Fibroblast of the aortic adventitia (primary cell): ENCODE measurements at regions not wholly inside any gene's neighbourhood (a gene's known extent, or its start where the extent isn't known, plus 50 kb on each side); places are given as distances from the start of the nearest gene placed in this dataset.

Experiments used
- DNase-seq: peaks from one replicate; pipeline ENCODE4 v3.0.0-alpha.2; 2010; ENCODE audit warnings: low read depth
- H3K4me3 ChIP-seq: 2 replicates; pipeline ENCODE4 v1.5.1; 2011; ENCODE audit warnings: low read depth, mild to moderate bottlenecking, control low read depth, low read length, moderate library complexity
- TF ChIP-seq, protein P1 (sequence below): IDR thresholded peaks from 2 replicates; pipeline ENCODE4 v1.5.1; 2011; ENCODE audit warnings: mild to moderate bottlenecking, low read length, control low read depth, inconsistent platforms; ENCODE audit not compliant: insufficient read depth

GRCh38 chr14:71487941-71488340 is 444.3 kb upstream of the RGS6 start:
- TF ChIP-seq, protein P1, sequence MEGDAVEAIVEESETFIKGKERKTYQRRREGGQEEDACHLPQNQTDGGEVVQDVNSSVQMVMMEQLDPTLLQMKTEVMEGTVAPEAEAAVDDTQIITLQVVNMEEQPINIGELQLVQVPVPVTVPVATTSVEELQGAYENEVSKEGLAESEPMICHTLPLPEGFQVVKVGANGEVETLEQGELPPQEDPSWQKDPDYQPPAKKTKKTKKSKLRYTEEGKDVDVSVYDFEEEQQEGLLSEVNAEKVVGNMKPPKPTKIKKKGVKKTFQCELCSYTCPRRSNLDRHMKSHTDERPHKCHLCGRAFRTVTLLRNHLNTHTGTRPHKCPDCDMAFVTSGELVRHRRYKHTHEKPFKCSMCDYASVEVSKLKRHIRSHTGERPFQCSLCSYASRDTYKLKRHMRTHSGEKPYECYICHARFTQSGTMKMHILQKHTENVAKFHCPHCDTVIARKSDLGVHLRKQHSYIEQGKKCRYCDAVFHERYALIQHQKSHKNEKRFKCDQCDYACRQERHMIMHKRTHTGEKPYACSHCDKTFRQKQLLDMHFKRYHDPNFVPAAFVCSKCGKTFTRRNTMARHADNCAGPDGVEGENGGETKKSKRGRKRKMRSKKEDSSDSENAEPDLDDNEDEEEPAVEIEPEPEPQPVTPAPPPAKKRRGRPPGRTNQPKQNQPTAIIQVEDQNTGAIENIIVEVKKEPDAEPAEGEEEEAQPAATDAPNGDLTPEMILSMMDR: no peak
- no peak overlapping the region for H3K4me3 ChIP-seq
- peak; percentile 56 for DNase-seq

DNA sequence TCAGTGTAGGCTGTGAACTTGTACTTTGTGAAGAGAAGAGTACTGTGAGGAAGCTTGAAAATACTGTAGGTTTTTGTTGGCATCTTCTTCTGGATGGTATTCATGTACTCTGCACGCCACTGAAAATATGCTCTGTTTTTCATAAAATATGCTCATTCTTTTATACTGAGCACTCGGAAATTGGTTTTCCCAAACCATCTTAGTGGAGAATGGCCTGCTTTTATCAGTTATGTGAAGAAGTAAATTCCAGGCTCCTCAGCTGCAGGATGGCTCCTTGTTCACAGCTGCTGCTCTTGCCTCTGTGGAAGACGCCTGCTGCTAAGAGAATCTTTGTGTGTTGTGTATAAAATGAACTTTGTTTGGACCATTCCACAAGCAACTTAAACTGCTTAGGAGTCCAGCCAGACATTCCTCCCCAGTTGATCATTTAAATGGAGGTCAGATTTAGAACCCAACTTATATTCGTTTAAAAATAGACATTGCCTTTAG is 443.5 kb upstream of the RGS6 start:
- peak; percentile 85 for DNase-seq
- no peak overlapping the region for H3K4me3 ChIP-seq
- TF ChIP-seq, protein P1: no peak

- no peak for DNase-seq
- H3K4me3 ChIP-seq: no peak overlapping the region
- TF ChIP-seq, protein P1: no peak
Observed at GRCh38 chr14:71489742-71490141, 442.5 kb upstream of the RGS6 start.

DNA sequence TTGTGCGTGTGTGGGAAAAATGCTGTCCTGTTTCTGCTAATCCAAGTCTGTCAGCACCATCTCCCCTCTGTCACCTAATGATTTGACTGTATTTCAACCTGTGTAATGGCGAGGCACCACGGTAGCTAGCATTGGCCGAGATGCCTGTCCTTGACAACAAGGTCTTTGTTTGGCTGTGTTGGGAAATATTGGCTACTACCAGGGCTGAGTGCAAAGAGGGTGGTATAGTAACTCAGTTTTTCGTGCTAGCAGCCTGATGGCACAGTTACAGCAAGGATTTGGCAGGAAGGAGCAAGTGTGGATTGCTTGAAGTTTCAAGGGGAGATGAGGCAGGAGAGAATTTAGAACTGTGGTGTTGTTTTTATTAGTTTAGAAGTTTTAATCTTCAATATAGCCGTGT is 440.3 kb upstream of the RGS6 start:
- TF ChIP-seq, protein P1: no peak
- DNase-seq: peak; percentile 79
- no peak overlapping the region for H3K4me3 ChIP-seq

DNA sequence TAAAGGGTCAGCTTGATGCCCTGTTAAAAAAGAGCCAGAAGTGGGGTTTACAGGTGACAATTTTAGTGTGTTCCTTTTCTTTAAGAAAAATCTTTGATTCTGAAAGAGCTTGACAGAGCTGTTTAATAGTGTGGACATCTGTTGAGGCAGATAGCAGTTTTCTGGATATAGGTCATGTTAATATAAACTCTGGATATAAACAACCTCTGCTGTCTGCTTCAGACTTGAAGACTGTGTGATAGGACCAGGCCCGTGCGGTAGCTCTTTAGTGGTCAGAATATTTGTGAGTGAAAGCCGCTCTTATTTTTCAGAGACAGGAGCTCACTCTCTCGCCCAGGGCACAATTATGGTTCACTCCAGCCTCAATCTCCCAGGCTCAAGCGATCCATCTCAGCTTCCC is 439.9 kb upstream of the RGS6 start:
- no peak overlapping the region for H3K4me3 ChIP-seq
- TF ChIP-seq, protein P1: no peak
- DNase-seq: no peak

- TF ChIP-seq, protein P1: peak; percentile 20
- no peak overlapping the region for H3K4me3 ChIP-seq
- DNase-seq: peak; percentile 88
Observed at GRCh38 chr14:71497645-71498086, 434.6 kb upstream of the RGS6 start.

DNA sequence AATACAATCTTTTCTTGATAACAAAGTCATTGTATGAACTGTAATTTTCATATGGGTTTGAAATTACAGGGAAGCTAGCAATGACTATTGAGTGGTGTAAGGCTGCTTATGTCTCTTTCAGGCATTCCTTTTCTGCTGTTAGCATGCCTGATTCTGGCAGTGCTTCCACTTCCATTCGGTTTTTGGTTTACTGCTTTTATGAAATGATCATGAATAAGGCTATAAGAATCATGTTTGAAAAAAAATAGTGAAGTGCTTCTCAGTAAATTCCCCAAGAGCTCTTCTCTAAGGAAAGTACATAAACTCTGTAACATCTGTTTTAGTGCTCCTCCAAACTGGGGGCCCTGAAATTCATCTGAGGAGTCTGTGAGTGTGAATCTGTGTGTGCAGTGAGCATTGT is 434.0 kb upstream of the RGS6 start:
- peak; percentile 76 for DNase-seq
- TF ChIP-seq, protein P1: no peak

More for the DNA sequence above, 434.0 kb upstream of the RGS6 start:
- H3K4me3 ChIP-seq: no peak overlapping the region
